ENCODE measurements at regions not wholly inside any gene's neighbourhood (a gene's known extent, or its start where the extent isn't known, plus 50 kb on each side); places are given as distances from the start of the nearest gene placed in this dataset.
"Not testable (repeated sequence)": the region's sequence is repeated elsewhere in the genome, so short reads cannot be mapped to it uniquely, and the experiment has no call there.

- no peak for DNase-seq (ENCODE audit: low read depth in 3 of 3, low spot score in 1 of 3)
Observed at GRCh38 chr9:75658301-75658905, 232.1 kb upstream of the PCSK5 start.

GRCh38 chr9:75664597-75664996, 225.9 kb upstream of the PCSK5 start:
- DNase-seq (ENCODE audit: low read depth in 3 of 3, low spot score in 1 of 3), result no peak

DNA sequence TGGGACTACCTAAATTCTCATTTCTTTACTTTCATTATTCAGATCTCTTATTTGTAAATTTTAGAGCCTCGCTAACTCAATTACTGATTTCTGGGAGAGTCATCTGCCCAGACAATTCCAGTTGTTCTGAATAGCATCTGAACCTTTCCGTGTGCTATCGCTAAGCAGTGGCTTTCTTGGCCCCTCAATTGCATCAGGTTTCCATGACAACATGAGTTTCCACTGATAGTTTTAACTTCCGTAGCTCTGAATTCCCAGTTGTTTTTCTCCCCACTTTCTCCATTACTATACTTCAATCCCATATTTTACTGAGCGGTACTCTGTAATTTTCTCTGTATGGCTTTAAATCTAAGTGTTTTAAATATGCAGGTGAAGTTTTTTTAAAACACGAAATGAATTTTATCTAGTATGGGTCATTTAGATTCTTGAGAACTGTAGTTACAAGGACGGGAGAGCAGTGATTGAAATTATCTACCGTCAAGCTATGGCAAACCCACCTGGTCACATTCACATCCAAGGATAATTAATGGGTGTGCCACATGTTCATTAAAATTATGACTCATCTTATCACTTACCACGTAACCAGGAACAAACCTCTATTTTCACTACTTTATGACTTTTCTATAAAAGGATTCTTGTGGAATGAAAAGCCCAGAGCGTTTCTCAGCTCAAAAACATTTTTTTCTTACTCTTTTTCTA, 223.5 kb upstream of the PCSK5 start:
- DNase-seq (ENCODE audit: low read depth in 3 of 3, low spot score in 1 of 3), result no peak

DNA sequence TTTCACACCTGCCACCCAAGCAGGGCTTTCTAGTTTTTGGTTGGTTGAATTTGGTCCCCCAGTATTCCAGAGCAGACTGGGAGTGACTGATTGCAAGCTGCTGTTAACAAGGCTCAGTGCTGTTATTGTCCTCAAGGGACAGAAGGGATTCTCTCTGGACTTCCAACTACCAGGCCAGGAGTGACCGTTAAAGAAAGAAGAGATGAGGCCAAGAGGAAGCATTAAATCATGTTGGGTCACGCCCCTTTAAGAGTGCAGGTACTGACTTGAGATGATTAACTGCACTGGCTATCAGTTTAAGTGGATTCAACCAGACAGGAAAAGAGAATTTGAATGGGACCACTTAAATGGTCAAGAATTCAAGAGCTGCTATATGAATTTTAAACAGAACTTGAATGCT, 220.8 kb upstream of the PCSK5 start:
- no peak for DNase-seq (ENCODE audit: low read depth in 3 of 3, low spot score in 1 of 3)

DNA sequence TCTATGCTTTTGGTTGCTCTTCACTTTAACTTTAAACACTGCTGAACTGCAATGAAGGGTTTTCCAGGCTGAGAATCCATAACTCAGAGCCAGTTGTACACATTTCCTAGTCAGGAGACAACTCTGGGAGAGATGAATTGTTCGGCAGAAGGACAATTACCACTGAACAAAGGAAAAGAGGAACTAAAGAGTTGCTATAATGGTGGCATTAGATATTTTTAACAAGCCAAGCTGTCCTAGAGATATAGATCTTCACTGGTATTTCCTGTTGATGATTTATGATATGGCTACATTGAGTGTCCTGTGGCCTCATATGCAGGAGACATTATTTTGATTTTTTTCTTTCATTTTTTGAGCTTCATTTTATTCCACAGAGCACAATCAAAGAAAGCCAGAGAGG, 219.1 kb upstream of the PCSK5 start:
- no peak for DNase-seq (ENCODE audit: low read depth in 3 of 3, low spot score in 1 of 3)

DNA sequence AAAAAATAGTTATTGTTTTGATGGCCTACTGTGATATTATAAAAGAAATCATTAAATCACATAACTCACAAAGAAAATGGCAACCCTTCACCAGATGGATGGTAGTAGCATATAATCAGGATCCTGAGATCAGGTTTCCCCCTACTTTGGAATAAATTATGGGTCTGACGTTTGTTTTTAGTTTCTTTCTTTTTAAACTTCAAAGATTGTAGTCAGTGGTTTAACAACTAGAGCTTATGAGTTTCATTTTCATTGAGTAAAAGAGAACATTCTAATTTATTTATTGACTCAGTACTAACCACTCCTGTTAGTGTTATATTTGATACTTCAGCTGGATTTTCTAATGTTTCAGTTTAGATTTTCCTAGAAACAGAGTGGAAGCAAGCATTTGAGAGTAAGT, 218.0 kb upstream of the PCSK5 start:
- no peak for DNase-seq (ENCODE audit: low read depth in 3 of 3, low spot score in 1 of 3)

- no peak for DNase-seq (ENCODE audit: low read depth in 3 of 3, low spot score in 1 of 3)
Observed at GRCh38 chr9:75683591-75683990, 206.9 kb upstream of the PCSK5 start.

DNA sequence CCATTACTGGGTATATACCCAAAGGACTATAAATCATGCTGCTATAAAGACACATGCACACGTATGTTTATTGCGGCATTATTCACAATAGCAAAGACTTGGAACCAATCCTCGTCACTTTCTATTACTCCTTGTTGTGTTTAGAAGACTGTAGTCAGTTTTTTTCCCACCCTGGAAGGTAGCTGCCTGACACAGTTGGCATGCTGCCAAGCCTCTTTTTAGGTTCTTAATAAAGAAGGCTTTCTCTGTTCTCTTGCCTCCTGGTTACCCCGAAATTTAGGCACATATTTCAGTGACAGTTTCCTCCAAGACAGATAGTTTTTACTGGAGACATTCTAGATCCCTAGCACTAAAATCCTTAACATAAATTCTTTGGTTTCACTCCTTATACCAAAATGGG, 205.4 kb upstream of the PCSK5 start:
- no peak for DNase-seq (ENCODE audit: low read depth in 3 of 3, low spot score in 1 of 3)

GRCh38 chr9:75687359-75687953, 203.0 kb upstream of the PCSK5 start:
- DNase-seq (ENCODE audit: low read depth in 3 of 3, low spot score in 1 of 3), result no peak

- DNase-seq (ENCODE audit: low read depth in 3 of 3, low spot score in 1 of 3), result not testable (repeated sequence)
Observed at GRCh38 chr9:75690551-75690950, 199.9 kb upstream of the PCSK5 start.

DNA sequence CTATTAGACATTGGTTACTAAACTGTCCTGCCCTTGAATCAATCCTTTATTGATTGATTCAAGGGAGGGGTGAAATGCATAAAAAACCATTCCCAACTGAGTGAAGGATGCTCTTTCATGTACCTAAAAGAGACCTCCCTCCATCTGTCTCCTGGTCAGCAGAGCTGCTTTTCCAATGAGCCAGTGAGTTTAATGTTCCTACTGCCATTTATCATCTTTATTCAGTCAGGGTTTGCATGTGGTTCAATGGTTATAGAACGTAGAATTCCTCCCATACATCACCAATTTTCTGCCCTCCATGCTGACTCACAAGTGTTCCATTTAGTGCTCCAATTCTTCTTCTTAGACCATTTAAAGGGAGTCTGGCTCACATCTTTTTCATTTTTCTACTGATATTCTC, 199.1 kb upstream of the PCSK5 start:
- no peak for DNase-seq (ENCODE audit: low read depth in 3 of 3, low spot score in 1 of 3)

GRCh38 chr9:75692309-75692708, 198.2 kb upstream of the PCSK5 start:
- DNase-seq (ENCODE audit: low read depth in 3 of 3, low spot score in 1 of 3), result no peak

DNA sequence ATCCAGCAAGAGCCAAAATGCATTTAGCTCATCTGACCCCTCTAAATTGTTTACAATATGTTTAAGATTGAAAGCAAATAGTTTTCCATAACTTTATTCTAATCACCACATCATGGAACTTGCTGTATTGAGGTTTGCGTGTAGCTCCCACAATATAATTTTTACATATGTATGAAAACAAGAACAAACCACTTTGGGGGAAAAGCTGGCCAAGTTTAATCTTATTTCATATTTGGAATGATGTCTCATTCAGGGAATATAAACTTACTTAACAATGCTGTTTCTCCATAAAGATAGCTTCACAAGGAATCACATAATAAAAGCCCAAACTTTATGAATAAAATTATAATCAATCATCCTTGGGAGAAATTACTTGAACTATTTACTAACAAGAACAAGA, 194.6 kb upstream of the PCSK5 start:
- DNase-seq (ENCODE audit: low read depth in 3 of 3, low spot score in 1 of 3), result no peak

DNA sequence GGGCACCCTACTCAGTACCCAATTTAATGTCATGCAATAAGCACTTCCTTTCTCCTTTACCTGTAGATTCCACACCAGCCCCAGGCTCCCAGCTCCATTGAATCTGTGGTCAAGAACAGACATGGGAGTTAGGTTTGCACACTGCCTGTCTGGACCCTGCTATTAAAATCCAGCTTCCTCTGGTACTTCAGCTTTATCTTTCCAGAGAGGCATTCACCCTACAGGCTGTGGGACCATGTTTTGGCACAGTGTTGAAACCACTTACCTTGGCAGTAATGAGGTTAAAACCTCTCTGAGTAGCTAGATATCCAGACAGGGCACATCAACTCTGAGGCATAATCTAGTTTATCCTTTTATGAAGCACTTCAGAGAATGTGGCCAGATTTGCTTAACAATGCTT, 191.5 kb upstream of the PCSK5 start:
- DNase-seq (ENCODE audit: low read depth in 3 of 3, low spot score in 1 of 3), result no peak

DNA sequence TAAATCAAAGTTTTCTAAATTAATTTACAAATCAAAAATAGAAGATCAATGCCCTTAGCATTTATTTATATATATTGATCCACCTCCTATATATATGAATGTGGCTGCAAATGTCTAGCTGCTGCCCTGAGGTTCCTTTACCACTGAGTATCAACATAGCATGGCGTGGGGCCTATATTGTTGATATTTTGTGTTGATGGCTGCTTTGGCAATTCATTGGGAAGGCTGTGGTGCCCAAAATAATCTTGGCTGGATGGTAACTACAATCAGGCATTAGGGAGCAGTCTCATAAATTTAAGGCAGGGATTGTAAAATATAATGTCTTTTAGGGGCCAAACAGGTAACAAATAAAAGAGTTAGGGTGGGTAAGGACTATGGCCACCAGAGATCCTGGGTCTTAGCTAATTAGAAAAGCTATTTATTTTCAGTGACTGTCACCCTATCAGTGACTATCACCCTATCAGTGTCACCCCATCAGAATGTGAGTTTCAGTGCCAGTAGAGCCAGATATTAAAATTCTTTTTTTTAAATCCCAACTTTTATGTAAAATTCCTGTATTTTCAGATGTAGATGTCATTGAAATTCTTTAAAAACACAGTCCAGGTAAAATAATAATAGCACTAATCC, 190.7 kb upstream of the PCSK5 start:
- no peak for DNase-seq (ENCODE audit: low read depth in 3 of 3, low spot score in 1 of 3)

DNA sequence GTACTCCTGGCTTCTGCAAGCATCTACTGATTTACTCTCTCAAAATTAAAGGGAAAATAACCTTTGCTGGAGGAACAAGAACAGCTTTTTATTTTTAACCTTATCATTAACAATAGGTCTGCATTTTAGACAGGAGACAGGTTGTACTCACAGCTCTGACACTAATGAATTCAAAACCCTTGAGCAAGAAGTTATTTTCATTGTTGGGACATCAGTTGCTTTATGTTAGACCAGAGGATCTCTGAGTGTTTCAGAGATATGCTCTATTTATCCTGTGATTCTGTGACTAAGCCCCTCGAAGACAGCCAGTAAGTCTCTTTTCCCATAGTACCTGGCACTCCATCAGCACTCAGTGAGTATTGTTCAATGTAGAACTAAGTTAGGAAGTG, 190.2 kb upstream of the PCSK5 start:
- no peak for DNase-seq (ENCODE audit: low read depth in 3 of 3, low spot score in 1 of 3)

DNA sequence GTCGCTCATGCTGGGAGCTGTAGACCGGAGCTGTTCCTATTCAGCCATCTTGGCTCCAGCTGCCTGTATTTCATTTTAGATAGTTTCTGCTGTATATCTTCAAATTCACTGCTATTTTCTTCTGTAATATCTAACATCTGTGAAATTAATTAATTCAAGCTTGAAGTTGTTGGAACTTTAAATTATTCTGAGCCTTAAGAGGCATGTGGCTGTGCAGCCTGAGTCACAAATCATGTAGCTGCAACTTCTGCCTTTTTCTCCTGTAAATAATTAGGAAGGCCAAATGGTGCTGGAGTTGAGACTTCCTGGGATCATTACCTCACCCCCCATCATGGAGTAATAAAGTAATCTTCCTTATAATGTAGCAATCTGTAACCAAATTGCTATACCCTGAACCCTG, 183.3 kb upstream of the PCSK5 start:
- no peak for DNase-seq (ENCODE audit: low read depth in 3 of 3, low spot score in 1 of 3)

DNA sequence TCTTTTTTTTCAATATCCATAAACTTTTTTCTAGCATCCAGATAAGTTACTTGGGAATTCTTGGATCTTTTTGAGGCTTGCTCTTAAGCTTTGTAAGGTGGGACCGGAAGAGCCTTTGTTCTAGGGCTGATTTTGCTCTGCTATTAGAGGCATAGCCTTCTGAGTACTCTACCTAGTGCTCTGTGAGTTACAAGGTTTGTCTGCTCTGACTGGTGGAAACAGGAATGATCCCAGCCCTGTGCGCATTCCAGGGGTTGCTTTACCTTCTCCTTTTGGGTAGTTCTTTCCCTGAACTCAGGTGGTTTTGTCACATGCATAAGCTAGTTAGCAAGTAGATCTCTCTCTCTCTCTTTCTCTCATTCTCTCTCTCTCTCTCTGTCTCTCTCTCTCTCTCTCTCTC, 180.8 kb upstream of the PCSK5 start:
- DNase-seq (ENCODE audit: low read depth in 3 of 3, low spot score in 1 of 3), result no peak

DNA sequence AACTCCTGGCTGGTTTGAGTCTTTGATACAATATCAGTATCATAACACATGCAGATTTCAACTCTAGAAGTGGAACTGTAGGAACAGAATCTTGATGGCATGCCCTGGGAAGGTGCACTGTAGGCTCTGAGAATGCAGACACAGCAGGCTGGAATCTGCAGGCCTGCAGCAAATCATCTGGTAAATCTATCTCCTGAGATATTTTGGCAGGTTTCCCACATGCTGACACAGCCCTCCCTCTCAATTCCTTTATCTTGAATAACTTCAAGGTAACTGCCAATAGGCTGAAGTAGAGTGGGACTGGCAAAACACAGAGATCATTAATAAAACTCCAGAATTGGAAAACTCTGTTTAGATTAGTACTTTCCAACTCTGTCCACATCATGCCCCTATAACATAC, 177.8 kb upstream of the PCSK5 start:
- no peak for DNase-seq (ENCODE audit: low read depth in 3 of 3, low spot score in 1 of 3)

GRCh38 chr9:75713335-75713734, 177.1 kb upstream of the PCSK5 start:
- DNase-seq (ENCODE audit: low read depth in 3 of 3, low spot score in 1 of 3), result no peak

- no peak for DNase-seq (ENCODE audit: low read depth in 3 of 3, low spot score in 1 of 3)
Observed at GRCh38 chr9:75715360-75715759, 175.1 kb upstream of the PCSK5 start.

GRCh38 chr9:75718677-75719076, 171.8 kb upstream of the PCSK5 start:
- DNase-seq (ENCODE audit: low read depth in 3 of 3, low spot score in 1 of 3), result no peak
